ENCODE measurements at regions not wholly inside any gene's neighbourhood (a gene's known extent, or its start where the extent isn't known, plus 50 kb on each side); places are given as distances from the start of the nearest gene placed in this dataset.

- H3K27me3 ChIP-seq (ENCODE audit: insufficient read depth, insufficient read length) = no peaks in the 10 kb centered on the region
- no peak overlapping the region for H3K4me3 ChIP-seq (ENCODE audit: insufficient read length, low read depth)
- no peak for DNase-seq (ENCODE audit: low read depth, low spot score)
- TF ChIP-seq YY1 (IDR thresholded peaks at IDR 0.05; ENCODE audit: insufficient read depth, insufficient read length) (no peak), SUZ12 (IDR thresholded peaks at IDR 0.05; ENCODE audit: extremely low read depth, insufficient read depth, insufficient read length) (no peak), ZNF274 (IDR thresholded peaks at IDR 0.05; ENCODE audit: low read depth, low read length) (no peak)
- H3K9me3 ChIP-seq (ENCODE audit: insufficient read depth, low read length) = no peaks in the 10 kb centered on the region
- no peaks in the 10 kb centered on the region for H3K36me3 ChIP-seq (ENCODE audit: insufficient read depth, insufficient read length, low read length)
- H3K4me1 ChIP-seq (ENCODE audit: insufficient read depth, insufficient read length) = no peaks in the 10 kb centered on the region
- H3K9ac ChIP-seq (ENCODE audit: insufficient read length, low read depth) = no peak overlapping the region
Measured at GRCh38 chr5:102595332-102595731, 96.5 kb upstream of the SLCO6A1 start.

DNA sequence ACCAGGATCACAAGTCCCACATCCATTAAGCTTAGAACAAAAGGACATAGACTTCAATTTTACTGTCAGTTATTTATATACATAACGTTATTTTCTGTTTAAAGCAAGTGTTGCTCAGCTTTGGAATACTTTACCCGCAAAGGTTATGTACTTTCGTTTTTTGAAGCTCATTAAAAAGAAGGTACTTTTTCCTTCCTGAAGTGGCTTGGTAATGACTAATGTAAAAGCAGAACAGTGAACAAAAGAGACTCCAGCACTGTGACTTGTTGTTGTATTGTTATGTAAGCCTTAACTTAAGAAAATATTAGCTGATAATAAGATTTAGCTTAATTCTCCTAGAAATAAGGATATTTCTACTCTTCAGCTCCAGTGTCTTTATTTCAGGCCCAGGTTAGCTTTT lies 97.3 kb upstream of the SLCO6A1 start:
- H3K4me1 ChIP-seq (ENCODE audit: insufficient read depth, insufficient read length) = no peaks in the 10 kb centered on the region
- no peak overlapping the region for H3K4me3 ChIP-seq (ENCODE audit: insufficient read length, low read depth)
- TF ChIP-seq ZNF274 (IDR thresholded peaks at IDR 0.05; ENCODE audit: low read depth, low read length) (no peak), SUZ12 (IDR thresholded peaks at IDR 0.05; ENCODE audit: extremely low read depth, insufficient read depth, insufficient read length) (no peak), YY1 (IDR thresholded peaks at IDR 0.05; ENCODE audit: insufficient read depth, insufficient read length) (no peak)
- no peaks in the 10 kb centered on the region for H3K9me3 ChIP-seq (ENCODE audit: insufficient read depth, low read length)
- H3K36me3 ChIP-seq (ENCODE audit: insufficient read depth, insufficient read length, low read length) = no peaks in the 10 kb centered on the region
- H3K9ac ChIP-seq (ENCODE audit: insufficient read length, low read depth) = no peak overlapping the region
- no peaks in the 10 kb centered on the region for H3K27me3 ChIP-seq (ENCODE audit: insufficient read depth, insufficient read length)
- DNase-seq (ENCODE audit: low read depth, low spot score) = no peak

GRCh38 chr5:102596951-102597350 lies 98.2 kb upstream of the SLCO6A1 start:
- Histone ChIP-seq H3K4me3 (ENCODE audit: insufficient read length, low read depth) (no peak overlapping the region), H3K9ac (ENCODE audit: insufficient read length, low read depth) (no peak overlapping the region), H3K4me1 (ENCODE audit: insufficient read depth, insufficient read length) (no peaks in the 10 kb centered on the region), H3K27me3 (ENCODE audit: insufficient read depth, insufficient read length) (no peaks in the 10 kb centered on the region), H3K36me3 (ENCODE audit: insufficient read depth, insufficient read length, low read length) (no peaks in the 10 kb centered on the region), H3K9me3 (ENCODE audit: insufficient read depth, low read length) (no peaks in the 10 kb centered on the region)
- DNase-seq (ENCODE audit: low read depth, low spot score) = no peak
- TF ChIP-seq YY1 (IDR thresholded peaks at IDR 0.05; ENCODE audit: insufficient read depth, insufficient read length) = no peak
- no peak for TF ChIP-seq SUZ12 (IDR thresholded peaks at IDR 0.05; ENCODE audit: extremely low read depth, insufficient read depth, insufficient read length)
- TF ChIP-seq ZNF274 (IDR thresholded peaks at IDR 0.05; ENCODE audit: low read depth, low read length) = no peak

GRCh38 chr5:102599289-102599688 lies 100.5 kb upstream of the SLCO6A1 start:
- Histone ChIP-seq H3K27me3 (ENCODE audit: insufficient read depth, insufficient read length) (no peaks in the 10 kb centered on the region), H3K4me1 (ENCODE audit: insufficient read depth, insufficient read length) (no peaks in the 10 kb centered on the region), H3K36me3 (ENCODE audit: insufficient read depth, insufficient read length, low read length) (no peaks in the 10 kb centered on the region), H3K9me3 (ENCODE audit: insufficient read depth, low read length) (no peaks in the 10 kb centered on the region), H3K9ac (ENCODE audit: insufficient read length, low read depth) (no peak overlapping the region), H3K4me3 (ENCODE audit: insufficient read length, low read depth) (no peak overlapping the region)
- no peak for DNase-seq (ENCODE audit: low read depth, low spot score)
- TF ChIP-seq ZNF274 (IDR thresholded peaks at IDR 0.05; ENCODE audit: low read depth, low read length) (no peak), YY1 (IDR thresholded peaks at IDR 0.05; ENCODE audit: insufficient read depth, insufficient read length) (no peak)

DNA sequence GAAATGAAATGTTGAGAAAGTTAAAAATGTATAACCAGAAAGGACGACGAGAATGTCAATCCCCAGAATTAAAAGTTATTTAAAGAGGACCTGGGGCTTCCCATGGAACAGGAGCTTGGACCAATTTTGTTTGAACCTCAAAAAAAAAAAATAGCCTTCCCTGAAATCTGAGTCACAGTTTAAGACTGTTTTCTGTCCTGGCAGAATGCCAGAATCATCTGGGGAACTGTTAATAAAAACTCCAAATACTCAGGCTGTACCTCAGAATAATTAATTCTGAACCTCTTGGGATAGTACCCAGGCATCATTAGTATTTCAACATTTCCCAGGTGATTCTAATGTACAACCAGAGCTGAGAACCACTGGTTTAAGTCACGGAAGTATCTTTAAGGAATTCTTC lies 102.2 kb upstream of the SLCO6A1 start:
- H3K27me3 ChIP-seq (ENCODE audit: insufficient read depth, insufficient read length) = no peaks in the 10 kb centered on the region
- TF ChIP-seq YY1 (IDR thresholded peaks at IDR 0.05; ENCODE audit: insufficient read depth, insufficient read length) (no peak), ZNF274 (IDR thresholded peaks at IDR 0.05; ENCODE audit: low read depth, low read length) (no peak), SUZ12 (IDR thresholded peaks at IDR 0.05; ENCODE audit: extremely low read depth, insufficient read depth, insufficient read length) (no peak)
- DNase-seq (ENCODE audit: low read depth, low spot score) = no peak
- H3K4me3 ChIP-seq (ENCODE audit: insufficient read length, low read depth) = no peak overlapping the region
- no peak overlapping the region for H3K9ac ChIP-seq (ENCODE audit: insufficient read length, low read depth)
- H3K36me3 ChIP-seq (ENCODE audit: insufficient read depth, insufficient read length, low read length) = no peaks in the 10 kb centered on the region
- H3K9me3 ChIP-seq (ENCODE audit: insufficient read depth, low read length) = no peaks in the 10 kb centered on the region
- H3K4me1 ChIP-seq (ENCODE audit: insufficient read depth, insufficient read length) = no peaks in the 10 kb centered on the region

DNA sequence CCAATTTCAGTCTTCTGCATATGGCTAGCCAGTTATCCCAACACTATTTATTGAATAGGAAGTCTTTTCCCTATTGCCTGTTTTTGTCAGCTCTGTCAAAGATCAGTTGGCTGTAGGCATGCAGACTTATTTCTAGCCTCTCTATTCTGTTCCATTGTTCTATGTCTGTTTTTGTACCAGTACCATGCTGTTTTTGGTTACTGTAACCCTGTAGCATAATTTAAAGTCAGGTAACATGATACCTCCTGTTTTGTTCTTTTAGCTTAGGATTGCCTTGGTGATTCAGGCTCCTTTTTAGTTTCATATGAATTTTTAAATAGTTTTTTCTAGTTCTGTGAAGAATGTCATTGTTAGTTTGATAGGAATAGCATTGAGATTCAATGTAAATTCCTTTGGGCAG lies 104.9 kb upstream of the SLCO6A1 start:
- no peaks in the 10 kb centered on the region for H3K27me3 ChIP-seq (ENCODE audit: insufficient read depth, insufficient read length)
- no peaks in the 10 kb centered on the region for H3K36me3 ChIP-seq (ENCODE audit: insufficient read depth, insufficient read length, low read length)
- no peak overlapping the region for H3K4me3 ChIP-seq (ENCODE audit: insufficient read length, low read depth)
- no peaks in the 10 kb centered on the region for H3K9me3 ChIP-seq (ENCODE audit: insufficient read depth, low read length)
- H3K9ac ChIP-seq (ENCODE audit: insufficient read length, low read depth) = no peak overlapping the region
- no peaks in the 10 kb centered on the region for H3K4me1 ChIP-seq (ENCODE audit: insufficient read depth, insufficient read length)
- TF ChIP-seq SUZ12 (IDR thresholded peaks at IDR 0.05; ENCODE audit: extremely low read depth, insufficient read depth, insufficient read length) (no peak), ZNF274 (IDR thresholded peaks at IDR 0.05; ENCODE audit: low read depth, low read length) (no peak), YY1 (IDR thresholded peaks at IDR 0.05; ENCODE audit: insufficient read depth, insufficient read length) (no peak)
- DNase-seq (ENCODE audit: low read depth, low spot score) = no peak

DNA sequence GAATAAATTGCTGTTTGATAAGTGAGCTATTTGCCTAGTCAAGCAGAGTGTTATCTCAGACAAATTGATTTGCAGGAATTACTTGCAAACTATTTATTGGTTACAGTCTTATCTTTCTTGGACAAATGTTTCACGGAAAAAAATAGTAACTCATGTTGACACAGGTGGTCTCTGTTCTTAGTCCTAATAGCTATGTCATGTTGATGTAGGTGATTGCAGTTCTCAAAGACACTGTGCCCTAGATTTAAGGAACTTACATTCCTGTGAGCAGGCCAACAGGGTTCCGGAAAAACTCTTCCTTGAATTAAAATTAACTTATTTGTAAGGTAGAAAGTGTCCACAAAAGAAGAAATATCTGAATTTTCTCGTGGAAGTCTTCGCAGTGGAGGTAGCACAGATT lies 109.6 kb upstream of the SLCO6A1 start:
- no peaks in the 10 kb centered on the region for H3K4me1 ChIP-seq (ENCODE audit: insufficient read depth, insufficient read length)
- TF ChIP-seq ZNF274 (IDR thresholded peaks at IDR 0.05; ENCODE audit: low read depth, low read length) (no peak), YY1 (IDR thresholded peaks at IDR 0.05; ENCODE audit: insufficient read depth, insufficient read length) (no peak), SUZ12 (IDR thresholded peaks at IDR 0.05; ENCODE audit: extremely low read depth, insufficient read depth, insufficient read length) (no peak)
- DNase-seq (ENCODE audit: low read depth, low spot score) = no peak
- H3K4me3 ChIP-seq (ENCODE audit: insufficient read length, low read depth) = no peak overlapping the region
- H3K36me3 ChIP-seq (ENCODE audit: insufficient read depth, insufficient read length, low read length) = no peaks in the 10 kb centered on the region
- H3K9me3 ChIP-seq (ENCODE audit: insufficient read depth, low read length) = no peaks in the 10 kb centered on the region
- no peaks in the 10 kb centered on the region for H3K27me3 ChIP-seq (ENCODE audit: insufficient read depth, insufficient read length)
- no peak overlapping the region for H3K9ac ChIP-seq (ENCODE audit: insufficient read length, low read depth)

- no peaks in the 10 kb centered on the region for H3K36me3 ChIP-seq (ENCODE audit: insufficient read depth, insufficient read length, low read length)
- TF ChIP-seq YY1 (IDR thresholded peaks at IDR 0.05; ENCODE audit: insufficient read depth, insufficient read length) (no peak), ZNF274 (IDR thresholded peaks at IDR 0.05; ENCODE audit: low read depth, low read length) (no peak), SUZ12 (IDR thresholded peaks at IDR 0.05; ENCODE audit: extremely low read depth, insufficient read depth, insufficient read length) (no peak)
- DNase-seq (ENCODE audit: low read depth, low spot score) = no peak
- H3K9ac ChIP-seq (ENCODE audit: insufficient read length, low read depth) = no peak overlapping the region
- no peaks in the 10 kb centered on the region for H3K4me1 ChIP-seq (ENCODE audit: insufficient read depth, insufficient read length)
- no peak overlapping the region for H3K4me3 ChIP-seq (ENCODE audit: insufficient read length, low read depth)
- H3K9me3 ChIP-seq (ENCODE audit: insufficient read depth, low read length) = no peaks in the 10 kb centered on the region
- H3K27me3 ChIP-seq (ENCODE audit: insufficient read depth, insufficient read length) = no peaks in the 10 kb centered on the region
Measured at GRCh38 chr5:102611312-102611711, 112.5 kb upstream of the SLCO6A1 start.
